AG10803 (cell line): ENCODE measurements at regions not wholly inside any gene's neighbourhood (a gene's known extent, or its start where the extent isn't known, plus 50 kb on each side); places are given as distances from the start of the nearest gene placed in this dataset.

Source experiments
- DNase-seq: peaks from one replicate; pipeline ENCODE4 v3.0.0; 2010; ENCODE audit warnings: low read depth
- H3K4me3 ChIP-seq: 2 replicates; pipeline ENCODE4 v1.5.1; 2011; ENCODE audit warnings: mild to moderate bottlenecking, low read length, control low read depth
- TF ChIP-seq, protein P1 (sequence below): conservative IDR thresholded peaks from 2 replicates; pipeline ENCODE4 v1.5.1; 2011; ENCODE audit warnings: mild to moderate bottlenecking, low read length, control low read depth, inconsistent platforms

DNA sequence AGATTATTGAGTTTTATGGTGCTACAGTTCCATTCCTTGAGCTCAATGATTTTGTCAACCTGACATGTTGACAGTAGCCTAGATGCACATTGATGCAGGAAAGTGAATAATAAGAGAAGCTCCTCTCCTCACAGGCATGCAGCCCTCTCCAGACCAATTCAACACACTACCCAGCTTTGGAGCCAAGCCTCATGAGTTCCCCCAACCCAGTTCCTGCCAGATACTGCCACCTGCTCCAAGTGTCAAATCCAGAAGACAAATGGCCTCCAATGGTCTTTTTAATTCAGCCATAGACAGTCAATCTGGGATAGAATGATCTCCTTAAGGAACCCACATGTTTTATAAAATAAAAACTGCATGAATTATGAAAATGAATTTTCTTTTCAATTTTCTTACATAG is 83.7 kb upstream of the ARHGEF3 start:
- DNase-seq = no peak
- H3K4me3 ChIP-seq = no peak overlapping the region
- TF ChIP-seq, protein P1, sequence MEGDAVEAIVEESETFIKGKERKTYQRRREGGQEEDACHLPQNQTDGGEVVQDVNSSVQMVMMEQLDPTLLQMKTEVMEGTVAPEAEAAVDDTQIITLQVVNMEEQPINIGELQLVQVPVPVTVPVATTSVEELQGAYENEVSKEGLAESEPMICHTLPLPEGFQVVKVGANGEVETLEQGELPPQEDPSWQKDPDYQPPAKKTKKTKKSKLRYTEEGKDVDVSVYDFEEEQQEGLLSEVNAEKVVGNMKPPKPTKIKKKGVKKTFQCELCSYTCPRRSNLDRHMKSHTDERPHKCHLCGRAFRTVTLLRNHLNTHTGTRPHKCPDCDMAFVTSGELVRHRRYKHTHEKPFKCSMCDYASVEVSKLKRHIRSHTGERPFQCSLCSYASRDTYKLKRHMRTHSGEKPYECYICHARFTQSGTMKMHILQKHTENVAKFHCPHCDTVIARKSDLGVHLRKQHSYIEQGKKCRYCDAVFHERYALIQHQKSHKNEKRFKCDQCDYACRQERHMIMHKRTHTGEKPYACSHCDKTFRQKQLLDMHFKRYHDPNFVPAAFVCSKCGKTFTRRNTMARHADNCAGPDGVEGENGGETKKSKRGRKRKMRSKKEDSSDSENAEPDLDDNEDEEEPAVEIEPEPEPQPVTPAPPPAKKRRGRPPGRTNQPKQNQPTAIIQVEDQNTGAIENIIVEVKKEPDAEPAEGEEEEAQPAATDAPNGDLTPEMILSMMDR = no peak

DNA sequence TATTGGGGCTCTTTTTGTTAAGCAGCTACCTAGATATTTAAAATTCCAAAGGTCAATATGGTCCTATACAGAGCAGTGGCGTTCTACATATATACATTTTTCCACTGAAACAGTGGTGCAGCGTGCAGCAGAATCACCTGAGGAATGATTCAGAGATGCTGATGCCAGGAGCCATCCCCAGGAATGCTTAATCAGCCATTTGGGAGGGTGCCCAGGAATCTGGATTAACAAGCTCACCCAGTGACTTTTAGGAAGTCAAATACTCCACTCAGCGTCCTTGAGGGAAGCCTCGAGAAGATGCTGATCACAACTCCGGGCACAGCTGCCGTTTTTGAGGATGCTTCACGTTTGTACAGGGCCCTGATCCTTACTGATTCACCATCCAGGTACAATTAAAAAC is 82.6 kb upstream of the ARHGEF3 start:
- DNase-seq = peak; percentile 12
- H3K4me3 ChIP-seq = no peak overlapping the region
- TF ChIP-seq, protein P1 = no peak

DNA sequence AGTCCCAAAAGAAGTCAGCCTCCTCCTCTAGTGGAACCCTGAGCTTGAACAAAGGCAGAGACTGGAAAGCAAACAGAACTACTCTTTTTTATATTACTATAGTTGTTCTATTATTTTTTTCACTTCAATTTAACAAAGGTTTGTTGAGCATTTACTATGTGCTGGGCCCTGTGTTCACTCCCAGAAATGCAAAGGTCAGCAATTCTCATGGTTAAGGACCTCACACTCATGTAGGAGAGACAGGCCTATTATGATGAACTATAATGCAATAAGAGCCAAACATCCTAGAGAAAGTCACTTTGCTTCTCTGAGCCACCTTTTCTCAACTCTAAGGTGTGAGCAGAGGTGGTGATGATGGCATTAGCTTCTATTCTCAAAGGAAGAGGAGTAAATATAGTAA is 82.1 kb upstream of the ARHGEF3 start:
- TF ChIP-seq, protein P1 = no peak
- no peak overlapping the region for H3K4me3 ChIP-seq
- no peak for DNase-seq

DNA sequence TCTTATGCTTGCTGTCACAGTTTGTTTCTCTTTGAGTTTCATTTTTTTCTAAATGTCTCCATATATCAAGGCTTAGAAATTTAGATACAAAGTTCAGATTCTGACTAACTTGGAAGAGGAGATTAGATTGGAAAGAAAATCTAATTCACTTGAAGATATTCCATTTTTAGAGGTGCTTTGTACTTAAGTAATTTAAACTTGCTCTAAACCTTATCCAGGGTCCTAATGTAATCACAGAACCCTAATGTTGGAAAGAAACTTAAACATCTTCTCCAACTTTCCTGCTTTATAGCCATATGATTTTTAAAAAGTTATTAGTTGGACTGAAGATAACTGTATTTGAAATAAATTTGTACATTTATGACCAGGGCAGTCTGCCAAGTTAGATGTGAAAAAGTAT is 81.1 kb upstream of the ARHGEF3 start:
- no peak for DNase-seq
- H3K4me3 ChIP-seq = no peak overlapping the region
- TF ChIP-seq, protein P1 = no peak

DNA sequence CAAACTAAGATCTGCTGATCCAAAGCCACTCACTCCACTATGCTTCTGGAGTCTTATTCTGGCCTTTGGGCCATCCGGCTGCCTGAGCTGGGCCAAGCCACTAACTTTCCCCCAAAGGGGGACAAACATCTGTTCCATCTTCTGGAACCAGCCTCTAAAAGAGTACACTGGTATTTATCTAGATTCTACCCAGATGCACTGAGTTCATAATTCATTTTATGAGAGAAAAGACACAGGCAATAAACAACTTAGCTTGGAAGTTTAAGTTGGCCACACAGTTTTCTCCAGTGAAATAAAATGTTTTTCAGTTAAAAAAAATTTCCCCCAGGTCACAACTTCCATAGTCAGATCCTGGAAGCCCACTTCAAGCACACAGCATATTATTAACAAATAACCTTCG is 80.1 kb upstream of the ARHGEF3 start:
- no peak for DNase-seq
- H3K4me3 ChIP-seq = no peak overlapping the region
- TF ChIP-seq, protein P1 = no peak

DNA sequence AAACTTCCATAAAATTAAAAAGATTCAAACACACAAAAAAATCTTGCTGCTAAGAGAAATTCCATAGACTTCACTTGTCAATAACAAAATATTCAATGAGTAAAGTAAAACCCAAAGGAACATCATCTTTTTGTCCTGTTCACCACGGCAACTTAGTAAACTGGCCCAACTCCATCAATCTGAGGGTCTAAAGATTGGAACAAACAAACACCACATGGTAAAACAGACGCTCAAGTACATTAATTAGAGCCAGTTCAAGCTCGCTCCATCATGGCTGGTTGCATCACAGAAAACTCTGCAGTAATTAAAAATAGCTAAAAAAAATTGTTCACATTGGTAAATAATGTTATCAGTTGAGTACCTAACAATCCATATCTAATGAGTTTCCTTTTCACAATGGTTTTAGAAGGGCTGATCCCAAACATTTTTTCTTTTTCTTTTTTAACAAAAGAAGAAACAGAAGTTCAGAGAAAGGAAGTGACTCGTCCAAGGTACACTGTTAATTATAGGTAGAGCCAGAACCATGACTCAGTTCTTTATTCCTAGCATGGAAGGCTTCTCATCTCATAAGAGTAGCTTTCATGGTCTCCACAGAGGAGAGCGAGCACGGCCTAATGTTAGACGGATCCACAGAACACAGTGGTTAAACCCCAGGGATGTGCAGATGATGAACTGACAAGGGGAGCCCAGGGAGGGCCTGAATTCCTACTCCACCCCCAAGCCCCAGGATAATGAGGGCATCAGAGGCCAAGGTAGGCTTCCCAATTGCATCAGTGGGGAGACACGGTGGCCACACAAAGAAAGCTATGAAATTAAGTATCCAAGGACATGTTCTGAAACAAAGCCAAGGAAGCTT is 79.2 kb upstream of the ARHGEF3 start:
- no peak overlapping the region for H3K4me3 ChIP-seq
- TF ChIP-seq, protein P1 = no peak
- DNase-seq = no peak
